GM18517 (cell line): ENCODE measurements at regions not wholly inside any gene's neighbourhood (a gene's known extent, or its start where the extent isn't known, plus 50 kb on each side); places are given as distances from the start of the nearest gene placed in this dataset.
"Not testable (repeated sequence)": the region's sequence is repeated elsewhere in the genome, so short reads cannot be mapped to it uniquely, and the experiment has no call there.

Source experiments
- ATAC-seq: cut with Tn5 transposase; IDR thresholded peaks from one replicate; pipeline ENCODE4 v1.9.1; 2021; ENCODE audit warnings: mild to moderate bottlenecking, moderate library complexity; ENCODE audit not compliant: unreplicated experiment

DNA sequence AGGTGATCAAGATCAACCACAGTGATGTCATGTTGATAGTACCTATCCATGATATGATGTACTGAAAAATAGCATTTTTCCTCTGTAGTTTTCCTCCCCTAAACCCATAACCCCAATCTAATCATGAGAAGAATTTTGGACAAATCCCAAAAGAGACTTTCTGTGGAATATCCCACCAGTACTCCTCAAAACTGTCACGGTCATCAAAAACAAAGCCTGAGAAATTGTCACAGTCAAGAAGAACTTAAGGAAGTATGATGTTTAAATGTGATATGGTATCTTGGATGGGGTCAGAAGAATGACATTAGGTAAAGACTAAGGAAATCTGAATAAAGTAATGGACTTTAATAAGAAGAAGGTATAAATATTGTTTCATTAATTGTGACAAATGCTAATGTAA lies 248.8 kb downstream of the RMST start:
- no peak for ATAC-seq

DNA sequence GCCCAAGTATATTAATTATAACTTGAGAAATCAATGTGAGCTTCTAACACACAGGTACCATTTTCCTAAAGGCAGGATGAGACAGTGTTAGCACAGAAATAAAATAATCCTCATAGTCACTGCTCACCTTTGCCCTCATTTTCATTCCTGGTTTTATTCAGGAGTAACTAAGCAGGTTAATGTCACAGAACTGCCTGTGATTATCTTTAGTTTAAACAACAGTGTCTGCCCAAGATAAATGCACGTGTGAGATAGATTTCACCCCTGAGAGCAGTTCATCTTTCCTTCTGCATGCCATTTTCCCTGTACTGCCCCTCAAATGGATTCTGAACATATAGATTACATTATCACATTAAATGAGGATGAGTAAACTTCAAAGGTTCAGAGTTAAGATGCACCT lies 250.7 kb downstream of the RMST start:
- ATAC-seq = no peak

DNA sequence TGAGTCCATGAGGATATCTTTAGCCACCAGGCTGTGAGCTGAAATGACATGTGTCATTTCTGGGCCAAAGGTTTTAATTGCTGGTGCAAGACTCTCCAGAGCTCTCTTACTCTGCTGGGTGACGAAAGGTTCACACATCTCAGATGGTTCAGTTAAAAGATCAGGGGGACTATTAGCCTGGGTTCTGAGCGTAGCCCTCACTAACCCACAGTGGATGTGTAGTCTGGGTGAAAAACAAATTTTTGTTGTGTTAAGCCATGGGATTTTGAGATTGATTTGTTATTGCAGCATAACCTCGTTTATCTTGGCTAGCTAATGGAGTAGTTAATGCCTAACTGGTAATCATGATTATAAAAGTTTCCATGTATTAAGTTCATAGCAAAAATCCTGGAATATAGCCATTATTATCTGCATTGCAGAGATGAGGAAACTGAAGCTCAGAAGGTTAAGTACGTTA lies 251.5 kb downstream of the RMST start:
- ATAC-seq = no peak

DNA sequence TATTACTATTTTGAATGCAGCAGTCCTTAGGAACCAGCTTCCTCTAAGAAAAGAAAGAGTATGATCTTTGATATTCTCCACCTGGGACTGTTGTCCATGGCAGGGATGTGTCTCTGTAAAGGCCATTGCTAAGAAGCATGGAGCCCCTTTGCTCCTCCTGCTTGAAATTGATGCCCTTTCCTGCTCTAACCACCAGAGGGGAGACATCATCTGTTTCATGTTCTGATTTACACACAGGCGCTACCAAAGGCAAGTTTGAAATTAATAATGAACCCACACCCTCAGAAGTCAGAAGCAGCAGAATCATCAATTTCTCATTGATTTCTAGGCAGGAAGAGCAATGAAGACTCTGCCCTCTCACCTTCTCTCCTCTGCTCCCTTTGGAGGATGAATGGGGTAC lies 253.8 kb downstream of the RMST start:
- no peak for ATAC-seq

DNA sequence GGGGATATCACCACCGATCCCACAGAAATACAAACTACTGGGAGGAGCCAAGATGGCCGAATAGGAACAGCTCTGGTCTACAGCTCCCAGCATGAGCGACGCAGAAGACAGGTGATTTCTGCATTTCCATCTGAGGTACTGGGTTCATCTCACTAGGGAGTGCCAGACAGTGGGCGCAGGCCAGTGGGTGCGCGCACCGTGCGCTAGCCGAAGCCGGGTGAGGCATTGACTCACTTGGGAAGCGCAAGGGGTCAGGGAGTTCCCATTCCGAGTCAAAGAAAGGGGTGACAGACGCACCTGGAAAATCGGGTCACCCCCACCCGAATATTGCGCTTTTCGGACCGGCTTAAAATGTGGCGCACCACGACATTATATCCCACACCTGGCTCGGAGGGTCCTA lies 261.2 kb downstream of the RMST start:
- not testable (repeated sequence) for ATAC-seq

DNA sequence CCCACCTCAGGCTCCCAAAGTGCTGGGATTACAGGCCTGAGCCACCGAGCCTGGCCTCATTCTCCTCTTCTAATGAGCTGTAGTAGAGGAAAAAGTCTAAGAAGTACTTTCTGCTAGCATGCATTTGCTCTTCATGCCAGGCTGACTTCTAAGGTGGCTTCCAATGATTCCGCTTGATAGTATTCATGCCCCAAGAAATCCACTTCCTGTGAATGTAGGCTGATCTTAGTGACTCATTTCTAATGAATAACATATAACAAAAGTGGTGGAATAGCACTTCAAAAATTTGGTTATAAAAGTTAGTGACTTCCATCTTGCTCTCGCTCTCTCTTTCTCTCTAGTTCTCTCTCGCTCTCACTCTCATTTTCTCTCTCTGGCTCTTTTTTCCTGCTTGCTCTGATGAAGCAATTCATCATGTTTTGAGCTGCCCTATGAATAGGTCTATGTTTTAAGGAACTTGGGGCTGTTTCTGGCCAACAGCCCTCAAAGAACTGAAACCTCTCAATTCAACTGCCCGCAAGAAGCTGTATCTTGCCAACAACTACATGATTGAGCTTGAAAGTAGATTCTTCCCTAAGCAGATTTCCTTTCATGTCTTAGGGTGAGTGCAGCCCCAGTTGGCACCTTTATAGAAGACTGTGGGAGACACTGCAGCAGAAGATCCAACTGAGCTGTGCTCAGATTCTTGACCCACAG lies 282.9 kb downstream of the RMST start:
- no peak for ATAC-seq

DNA sequence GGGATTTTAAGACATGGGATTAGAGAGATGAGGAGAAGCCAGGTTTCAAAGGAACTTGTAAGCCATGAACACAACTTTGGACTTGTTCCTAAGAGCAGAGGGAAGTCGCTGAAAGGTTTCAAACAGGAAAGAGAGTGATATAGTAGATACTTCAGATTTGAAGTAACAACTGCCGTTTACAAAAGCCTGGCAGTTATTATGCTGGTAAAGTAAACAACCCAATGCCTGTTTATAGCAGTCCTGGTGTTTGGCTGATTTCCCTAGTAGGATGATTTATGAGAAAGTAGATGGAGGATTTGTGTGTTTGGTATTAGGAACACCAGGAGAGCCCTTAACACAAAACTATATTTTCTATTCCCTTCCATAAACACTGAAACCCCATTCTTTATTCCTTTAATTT lies 285.7 kb downstream of the RMST start:
- ATAC-seq = no peak

DNA sequence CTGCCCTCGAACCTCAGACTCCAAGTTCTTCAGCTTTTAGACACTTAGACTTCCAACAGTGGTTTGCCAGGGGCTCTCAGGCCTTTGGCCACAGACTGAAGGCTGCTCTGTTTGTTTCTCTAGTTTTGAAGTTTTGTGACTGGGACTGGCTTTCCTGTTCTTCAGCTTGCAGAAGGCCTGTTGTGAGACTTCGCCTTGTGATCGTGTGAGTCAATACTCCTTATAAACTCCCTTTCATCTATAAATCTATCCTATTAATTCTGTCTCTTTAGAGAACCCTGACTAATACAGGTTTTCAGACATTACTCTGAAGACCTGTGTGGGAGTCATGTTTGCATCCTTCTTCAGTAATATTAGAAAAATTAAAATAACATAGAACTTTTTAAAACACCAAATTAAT lies 289.1 kb downstream of the RMST start:
- ATAC-seq = no peak

DNA sequence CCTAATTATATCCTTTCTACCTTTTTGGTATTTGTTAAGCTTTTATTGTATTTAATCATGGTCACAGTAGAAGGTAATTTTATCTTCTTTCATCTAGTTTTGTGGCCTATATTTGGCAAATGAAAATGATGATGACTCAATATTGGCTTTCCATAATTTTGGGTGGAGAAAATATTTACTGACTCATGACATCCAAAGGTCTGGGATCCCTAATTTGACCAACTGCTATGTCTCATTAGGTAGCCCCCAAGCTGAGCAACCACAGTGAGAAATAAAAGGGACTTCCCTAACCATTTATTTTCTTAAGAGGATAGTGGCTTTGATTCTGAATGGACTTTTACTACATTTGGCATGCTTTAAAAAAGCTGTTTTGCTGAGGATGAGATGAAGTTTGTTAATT lies 289.5 kb downstream of the RMST start:
- no peak for ATAC-seq

DNA sequence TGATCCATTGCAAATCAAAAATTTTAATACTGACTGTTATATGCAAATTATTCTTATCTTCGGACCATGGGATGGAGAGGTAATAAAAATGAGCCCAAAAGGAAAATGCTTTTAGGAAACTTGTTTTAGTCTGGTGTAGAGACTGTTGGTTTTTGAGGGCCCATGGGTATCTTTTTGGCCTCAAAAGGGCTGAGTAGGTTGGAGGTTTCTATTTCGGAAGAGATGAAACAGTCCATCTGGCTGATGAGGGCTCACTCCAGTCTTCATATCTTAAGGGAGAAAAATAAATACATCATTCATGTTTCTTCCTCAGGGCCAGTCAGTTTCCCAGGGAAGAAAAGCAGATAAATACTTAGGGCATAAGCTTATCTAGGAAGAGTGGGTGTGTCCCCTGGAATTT lies 290.7 kb downstream of the RMST start:
- ATAC-seq = no peak

DNA sequence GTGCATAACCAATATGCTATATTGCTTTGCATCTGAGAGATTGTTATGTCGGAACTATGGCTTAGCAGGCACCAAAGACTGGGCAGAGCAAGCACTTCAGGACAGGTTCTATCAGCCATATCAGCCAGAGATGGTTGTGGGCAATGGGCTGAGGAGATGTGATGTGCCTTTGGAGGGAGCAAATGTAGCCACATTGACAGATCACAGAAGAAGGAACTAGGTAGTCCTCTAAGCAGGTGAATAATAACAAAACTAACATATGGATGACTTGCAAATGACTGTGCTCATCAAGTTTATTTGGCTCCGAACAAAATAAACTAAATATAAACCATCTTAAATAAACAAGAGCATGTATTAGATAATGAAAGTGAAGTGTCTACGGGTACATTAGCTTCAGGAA lies 291.7 kb downstream of the RMST start:
- no peak for ATAC-seq

DNA sequence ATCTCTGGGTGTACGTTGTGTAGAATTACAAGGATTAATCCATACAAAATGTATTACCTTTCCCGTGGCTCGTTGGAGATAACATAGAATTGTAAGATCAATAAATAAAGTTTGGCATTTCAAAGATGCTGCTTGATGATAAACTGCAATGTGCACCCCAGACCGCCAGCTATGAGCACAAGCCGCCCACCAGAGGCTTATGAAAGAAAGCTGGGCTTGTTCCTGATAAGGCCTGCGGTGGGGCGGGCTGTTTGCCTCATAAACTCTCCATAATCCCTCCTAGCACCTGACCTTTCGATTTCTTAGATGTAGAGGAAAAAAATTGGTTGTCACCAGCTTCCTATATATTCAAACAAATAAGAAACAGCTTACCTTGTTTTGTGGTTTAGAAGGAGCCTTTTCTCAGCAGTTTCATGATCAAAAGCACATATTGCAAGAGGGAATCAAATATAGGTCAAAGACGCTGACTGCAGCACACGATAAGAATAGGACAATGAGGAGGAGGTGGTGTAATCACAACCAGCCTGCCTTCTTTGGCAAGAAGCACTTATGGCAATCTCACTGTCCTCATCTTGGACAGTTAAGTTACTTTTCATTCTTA lies 293.6 kb downstream of the RMST start:
- ATAC-seq = no peak

DNA sequence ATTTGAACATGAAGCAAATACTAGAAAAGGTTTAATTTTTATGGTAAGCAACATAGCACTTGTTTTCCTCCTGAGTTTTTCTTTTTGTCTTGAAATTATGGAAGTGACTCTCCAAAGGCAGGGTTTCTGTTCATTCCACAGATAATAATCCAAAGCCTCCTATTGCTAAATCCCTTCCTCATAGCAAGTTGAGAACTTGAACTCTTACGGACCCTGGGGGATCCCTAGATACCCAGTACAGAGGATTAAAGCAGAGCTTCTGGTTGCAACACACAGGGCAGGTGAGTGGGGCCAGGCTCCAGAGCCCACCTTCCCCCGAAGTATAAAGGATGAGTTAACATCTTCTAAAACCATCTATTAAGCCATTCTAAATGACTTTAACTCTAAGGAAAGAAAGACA lies 294.1 kb downstream of the RMST start:
- ATAC-seq = no peak

DNA sequence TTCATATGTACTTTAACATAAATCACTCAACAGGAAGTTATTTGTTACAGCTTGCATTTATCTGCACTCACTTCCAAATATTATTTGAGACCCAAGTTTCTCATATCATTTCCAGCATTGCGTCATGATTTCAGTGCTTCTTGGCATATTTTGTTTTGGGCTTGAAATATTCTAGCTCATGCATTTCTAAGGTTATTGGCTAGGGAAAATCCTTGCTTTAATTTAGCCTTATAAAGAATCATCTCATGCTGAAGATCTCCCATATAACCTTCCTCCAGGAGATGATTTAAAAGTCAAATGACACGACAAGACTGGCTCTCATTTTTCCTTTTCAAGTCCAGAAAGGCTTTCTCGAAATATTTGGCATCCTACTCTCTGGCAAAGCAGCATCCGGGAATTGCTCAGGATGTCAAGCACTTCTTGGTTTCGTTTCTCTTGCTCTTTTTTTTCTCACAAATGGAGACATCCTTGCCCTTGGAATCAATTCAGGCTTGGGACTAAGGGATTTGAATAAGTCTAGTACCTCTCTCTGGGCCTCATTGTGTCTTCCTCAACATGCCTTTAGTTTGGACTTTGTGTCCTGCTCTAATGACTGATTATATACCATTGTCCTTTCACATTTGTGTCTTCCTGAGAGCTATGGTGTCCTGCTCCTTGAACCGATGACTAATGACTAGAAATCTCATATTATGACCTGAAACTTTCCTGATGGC lies 295.0 kb downstream of the RMST start:
- no peak for ATAC-seq

DNA sequence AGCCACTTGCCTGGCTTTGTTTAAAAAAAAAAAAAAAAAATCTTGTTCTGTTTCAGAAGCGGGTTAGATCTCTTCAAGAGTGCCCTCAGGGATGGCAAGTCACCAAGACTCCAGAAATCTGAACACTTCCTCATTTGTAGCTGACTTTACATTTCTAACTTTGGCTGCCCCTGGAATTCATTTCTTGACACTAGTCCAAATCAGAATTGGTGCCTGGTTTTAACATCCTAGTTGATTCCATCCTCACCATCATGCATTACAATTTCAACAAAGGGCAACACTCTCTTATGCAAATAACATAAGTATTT lies 295.5 kb downstream of the RMST start:
- ATAC-seq = no peak

DNA sequence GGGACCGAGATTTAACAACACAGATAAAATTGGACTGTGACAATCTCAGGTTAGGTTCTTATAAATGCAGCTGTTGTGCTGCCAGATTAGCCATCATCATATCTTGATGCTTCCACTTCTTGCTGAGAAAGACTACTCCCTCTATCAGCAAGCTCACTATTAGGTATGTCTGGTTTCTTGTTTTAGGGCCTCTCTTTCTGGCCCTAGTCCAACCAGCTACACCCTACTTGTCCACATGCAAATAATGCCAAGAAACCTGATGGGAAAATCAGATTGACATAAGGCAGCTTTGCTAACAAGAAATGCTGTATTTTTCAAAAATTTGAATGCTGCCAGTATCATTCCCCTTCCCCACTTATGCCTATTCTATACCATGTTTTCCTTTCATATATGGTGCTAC lies 296.0 kb downstream of the RMST start:
- ATAC-seq = no peak

DNA sequence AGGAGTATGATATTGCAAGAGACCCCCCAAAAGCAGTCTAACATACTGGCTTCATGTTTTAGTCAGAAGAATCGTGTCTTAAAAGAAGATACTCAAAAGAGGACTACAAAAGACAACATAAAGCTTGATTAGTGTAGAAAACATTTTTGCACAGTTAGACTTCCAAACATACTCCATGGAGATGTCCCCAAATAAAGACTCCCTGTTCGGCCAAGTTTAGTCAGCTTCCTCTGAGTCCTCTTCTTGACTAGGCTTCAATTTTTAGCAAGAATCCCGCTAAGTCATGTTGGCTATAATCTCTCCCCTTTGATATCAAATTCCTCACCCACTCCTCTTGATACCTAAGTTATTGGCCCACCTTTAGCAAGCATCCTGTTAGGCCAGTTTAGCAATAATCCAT lies 298.0 kb downstream of the RMST start:
- ATAC-seq = no peak

DNA sequence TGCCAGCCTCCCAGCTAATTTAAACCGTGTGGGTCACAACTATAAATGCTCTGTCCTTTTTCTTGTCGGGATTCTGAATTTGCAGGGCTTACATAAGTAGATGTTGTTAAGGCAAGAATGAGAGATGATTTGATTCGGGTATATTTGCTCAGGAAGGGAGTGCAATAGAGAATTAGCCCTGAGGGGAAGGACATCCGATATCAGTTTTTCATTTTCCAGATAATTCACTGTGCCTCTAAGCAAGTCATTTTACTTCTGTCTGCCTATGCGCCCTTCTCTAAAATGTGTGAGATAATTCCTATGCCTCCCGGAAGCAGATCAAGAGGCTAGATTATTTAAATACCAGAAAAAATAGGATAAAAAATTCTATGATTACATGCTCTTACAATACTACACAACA lies 300.5 kb downstream of the RMST start:
- no peak for ATAC-seq

DNA sequence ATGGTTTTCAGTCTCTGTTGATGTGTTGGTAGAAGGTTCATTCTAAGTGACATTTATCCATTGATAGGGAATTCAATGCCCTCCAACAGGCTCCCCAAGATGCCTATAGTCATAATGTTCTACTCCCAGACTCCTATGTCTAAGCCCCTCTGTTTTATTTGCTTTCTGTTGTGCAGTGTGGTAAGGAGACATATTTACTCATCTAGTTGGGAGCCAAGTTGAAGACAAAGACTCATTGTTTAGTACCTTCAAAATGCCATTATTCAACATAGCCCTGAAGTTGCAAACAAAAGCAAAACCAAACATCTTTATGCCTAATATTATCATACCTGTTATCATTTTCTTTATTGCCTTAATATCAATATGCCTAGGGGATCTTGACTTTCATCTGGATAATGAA lies 302.1 kb downstream of the RMST start:
- ATAC-seq = no peak

DNA sequence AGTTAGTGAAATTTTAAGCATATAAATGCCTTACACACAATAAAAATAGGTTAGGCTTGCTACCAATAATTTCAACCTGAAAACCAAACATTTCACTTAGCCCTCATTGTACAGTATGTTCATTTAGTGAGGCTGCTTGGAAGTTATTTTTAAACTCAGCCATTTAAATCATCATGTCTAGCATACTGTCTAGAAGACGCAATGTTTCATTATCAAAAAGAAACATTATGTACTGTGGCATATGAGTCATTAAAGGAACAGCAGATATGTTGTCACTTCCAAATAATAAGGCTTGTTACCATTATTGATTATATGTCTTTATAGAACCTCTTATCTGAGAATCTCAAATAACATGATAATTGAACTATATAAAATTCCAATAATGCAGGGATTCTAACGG lies 304.7 kb downstream of the RMST start:
- ATAC-seq = no peak

DNA sequence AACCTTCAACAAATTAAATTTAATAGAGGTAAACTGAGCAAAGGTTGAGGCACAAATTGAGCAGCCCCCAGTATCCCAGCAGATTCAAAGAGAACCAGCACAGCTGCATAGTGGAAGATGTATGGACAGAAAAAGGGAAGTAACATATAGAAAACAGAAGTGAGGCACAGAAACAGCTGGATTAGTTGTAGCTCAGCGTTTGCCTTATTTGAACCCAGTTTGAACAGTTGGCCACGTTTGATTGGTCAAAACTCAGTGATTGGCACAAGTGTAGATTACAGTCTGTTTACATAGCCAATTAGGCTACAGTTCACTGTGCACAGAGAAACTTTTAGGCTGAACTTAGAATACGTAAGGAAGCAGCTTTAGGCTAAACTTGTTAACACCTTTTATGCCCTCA lies 315.5 kb downstream of the RMST start:
- no peak for ATAC-seq

DNA sequence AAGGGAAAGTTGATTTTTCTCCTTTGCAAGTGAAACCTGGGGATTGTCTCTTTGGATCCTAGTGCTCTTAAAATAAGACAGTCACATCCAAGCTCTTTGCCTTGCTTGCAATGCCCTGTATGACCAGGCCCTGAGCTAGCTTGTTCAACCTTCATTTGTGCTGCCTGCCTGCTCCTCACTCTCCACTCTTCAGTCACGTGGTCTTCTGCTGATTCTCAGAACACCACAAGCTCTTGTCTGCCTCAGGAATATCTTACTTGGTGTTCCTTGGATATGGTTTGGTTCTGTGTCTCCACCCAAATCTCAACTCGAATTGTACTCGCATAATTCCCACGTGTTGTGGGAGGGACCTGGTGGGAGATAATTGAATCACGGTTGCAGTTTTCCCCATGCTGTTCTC lies 318.7 kb downstream of the RMST start:
- ATAC-seq = no peak

DNA sequence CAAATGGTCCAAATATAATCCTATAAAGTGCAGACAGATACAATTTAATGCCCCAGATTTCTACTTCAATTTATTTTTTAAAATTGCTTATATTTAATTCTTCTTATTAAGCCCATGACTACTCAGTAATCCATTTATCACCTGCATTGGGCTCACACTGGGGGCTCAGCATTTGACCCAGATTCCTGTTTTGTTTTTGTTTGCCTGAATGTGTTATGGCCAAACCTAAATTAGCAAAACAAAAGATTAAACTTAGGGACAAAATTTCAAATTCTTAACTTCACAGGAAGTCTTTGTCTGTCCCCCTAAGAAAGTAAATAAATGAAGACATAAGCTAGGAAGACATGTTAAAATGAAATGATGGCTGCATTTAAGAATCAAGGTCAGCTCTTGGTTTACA lies 322.3 kb downstream of the RMST start:
- no peak for ATAC-seq
